GM12873 (cell line): ENCODE measurements at regions not wholly inside any gene's neighbourhood (a gene's known extent, or its start where the extent isn't known, plus 50 kb on each side); places are given as distances from the start of the nearest gene placed in this dataset.

ENCODE experiments used
- TF ChIP-seq, protein P1 (sequence below): IDR thresholded peaks from 2 replicates; pipeline ENCODE4 v1.5.1; 2012; ENCODE audit warnings: low read depth, mild to moderate bottlenecking, moderate library complexity, low read length, control low read depth; ENCODE audit not compliant: insufficient read depth; ENCODE audit errors: missing control alignments

DNA sequence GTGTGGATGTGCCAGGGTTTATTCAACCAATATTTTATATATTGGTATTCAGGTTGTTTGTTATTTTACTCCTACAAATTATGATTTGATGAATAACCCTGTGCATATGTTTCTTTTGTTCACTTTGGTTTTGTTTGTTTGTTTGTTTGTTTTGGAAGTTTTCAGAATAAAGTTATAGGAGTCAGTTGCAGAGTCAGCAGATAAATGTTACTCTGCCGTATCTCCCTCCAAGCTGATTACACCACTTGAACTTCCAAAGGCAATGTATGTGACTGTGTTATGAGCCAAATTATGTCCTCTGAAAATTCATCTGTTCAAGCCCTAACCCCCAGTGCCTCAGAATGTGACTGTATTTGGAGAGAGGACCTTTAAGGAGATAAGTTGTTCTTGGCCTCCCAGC is 497.5 kb downstream of the TNS1 start:
- TF ChIP-seq, protein P1, sequence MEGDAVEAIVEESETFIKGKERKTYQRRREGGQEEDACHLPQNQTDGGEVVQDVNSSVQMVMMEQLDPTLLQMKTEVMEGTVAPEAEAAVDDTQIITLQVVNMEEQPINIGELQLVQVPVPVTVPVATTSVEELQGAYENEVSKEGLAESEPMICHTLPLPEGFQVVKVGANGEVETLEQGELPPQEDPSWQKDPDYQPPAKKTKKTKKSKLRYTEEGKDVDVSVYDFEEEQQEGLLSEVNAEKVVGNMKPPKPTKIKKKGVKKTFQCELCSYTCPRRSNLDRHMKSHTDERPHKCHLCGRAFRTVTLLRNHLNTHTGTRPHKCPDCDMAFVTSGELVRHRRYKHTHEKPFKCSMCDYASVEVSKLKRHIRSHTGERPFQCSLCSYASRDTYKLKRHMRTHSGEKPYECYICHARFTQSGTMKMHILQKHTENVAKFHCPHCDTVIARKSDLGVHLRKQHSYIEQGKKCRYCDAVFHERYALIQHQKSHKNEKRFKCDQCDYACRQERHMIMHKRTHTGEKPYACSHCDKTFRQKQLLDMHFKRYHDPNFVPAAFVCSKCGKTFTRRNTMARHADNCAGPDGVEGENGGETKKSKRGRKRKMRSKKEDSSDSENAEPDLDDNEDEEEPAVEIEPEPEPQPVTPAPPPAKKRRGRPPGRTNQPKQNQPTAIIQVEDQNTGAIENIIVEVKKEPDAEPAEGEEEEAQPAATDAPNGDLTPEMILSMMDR, result no peak

DNA sequence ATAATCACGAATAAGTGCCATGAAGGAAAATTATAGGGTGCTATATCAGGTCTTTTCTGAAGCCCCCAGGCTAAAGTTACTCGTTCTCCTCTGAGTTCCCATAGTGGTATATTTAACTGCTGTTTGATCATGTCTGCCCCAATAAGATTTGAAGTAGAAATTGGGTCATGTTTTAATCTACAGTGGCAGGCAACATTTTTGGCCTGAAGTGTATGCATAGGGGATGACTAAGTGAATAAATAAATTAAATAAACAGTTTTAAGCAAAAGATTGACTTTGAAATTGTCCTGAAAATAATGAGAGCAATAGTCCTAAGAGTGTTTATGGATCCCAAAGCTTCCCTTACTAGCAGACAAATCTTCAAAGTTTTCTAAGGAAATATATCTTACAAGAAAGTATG is 500.9 kb downstream of the TNS1 start:
- TF ChIP-seq, protein P1, result no peak

DNA sequence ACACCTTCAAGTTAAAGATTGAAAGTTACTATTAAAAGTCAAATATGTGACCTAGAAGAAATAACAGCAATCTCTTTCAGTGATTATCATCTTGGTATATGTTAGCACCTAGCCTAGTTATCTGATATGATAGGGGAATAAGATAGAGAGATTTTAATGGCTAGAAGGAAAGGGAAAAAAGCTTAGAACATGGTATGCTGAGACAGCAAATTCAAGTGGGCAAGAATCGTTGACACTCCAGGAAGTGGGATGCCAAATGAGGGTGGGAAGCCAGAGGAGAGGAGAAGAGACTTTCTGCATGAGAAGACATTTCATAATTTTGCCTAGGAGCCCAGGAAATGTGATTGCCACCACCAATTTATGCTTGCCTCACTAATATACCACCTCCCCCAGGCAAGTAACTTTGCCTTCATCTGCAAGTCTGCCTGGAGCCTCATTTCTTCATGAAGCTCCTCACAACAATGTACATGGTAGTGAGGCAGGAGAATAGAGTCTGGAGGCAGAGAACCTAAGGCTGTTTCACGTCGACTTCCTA is 504.9 kb downstream of the TNS1 start:
- TF ChIP-seq, protein P1, result no peak

DNA sequence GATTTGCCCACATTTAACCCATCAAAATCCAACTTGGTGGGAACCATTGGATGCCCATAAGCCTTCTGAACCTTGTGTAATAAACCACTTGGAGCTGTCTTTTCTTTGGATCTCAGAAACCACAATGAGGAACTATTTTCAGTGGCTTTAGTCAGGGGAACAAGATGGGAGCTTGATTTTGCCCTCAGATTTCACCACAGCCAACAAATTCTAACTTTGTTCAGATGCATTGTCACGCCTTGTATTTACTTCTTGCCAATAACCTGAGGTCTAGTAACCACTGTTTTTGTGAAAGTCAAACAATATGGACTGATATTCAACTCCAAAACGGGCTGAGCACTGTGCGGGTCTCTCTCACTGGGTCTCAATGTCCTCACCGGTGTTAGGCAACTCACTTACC is 508.2 kb downstream of the TNS1 start:
- TF ChIP-seq, protein P1, result no peak

DNA sequence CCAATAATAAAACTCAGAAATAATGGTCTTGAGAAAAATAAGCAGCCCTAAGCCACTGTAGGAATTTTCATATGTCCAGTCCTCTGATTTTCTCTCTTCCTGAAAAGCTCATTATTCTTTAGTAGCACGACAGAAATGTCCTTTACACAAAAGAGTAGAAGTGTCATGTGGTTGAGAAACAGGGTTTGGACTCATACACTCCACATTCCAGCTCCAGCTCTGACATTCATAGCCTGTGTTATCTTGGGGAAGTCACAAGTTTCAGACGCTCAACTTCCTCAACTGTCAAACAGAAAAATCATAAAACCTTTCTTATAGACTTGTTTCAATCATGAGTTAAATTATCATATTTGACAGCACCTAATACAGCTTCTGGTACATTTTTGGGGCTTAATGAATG is 511.5 kb downstream of the TNS1 start:
- TF ChIP-seq, protein P1, result no peak

DNA sequence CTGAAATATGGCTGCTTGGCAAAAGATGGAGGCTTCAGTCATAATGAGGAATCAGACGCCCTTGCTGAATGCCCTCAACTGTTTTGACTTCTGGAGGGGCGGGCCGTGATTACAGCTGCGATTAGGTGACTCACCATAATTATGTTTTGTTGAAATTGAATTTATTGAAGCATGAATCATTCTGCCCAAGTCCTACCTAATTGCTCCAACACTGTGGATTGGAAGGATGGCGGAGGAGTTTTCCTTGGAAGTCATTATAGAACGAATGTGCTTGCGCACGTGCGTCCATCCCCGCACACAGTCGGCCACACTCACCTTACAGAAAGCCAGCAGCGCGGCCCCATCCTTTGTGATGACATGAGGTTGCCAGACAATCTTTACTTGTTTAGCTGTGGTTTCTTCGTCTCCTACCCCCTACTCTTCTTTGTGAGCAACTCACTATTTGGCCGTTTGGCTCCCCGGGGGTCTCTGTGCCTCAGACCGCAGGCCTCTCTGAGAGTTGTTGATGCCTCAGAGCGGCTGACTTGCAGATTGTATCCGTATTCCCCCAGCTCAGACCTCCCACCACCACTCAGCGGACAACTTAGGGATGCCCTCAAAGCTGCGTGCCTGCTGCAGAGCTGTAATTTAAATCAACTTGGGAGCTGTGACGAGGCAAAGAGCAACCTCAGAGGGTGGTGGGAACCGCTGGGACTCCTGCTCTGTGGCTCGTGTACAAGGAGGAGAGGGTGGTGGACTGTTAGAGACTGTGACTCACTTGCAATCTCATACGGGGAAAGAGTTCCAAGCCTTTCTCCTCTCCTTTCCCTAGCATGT is 513.4 kb downstream of the TNS1 start:
- TF ChIP-seq, protein P1, result no peak

DNA sequence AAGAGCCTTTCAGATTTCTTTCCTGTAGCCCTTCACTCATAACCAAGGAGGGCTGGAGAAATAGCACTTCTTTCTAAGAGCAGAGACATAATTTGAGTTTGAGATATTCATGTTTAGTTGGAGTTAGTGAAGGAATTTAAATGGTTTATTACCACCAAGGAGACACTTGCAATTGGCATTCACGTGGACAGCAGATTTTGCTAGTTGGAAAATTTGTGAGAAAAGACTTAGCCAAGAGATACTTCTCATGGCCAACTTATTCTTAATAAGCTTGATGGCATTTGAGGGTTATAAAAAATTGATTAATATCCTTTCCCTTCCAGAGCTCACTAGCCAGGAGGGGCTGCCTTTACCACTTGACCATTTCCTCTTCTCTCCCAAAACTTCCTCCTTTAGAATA is 518.7 kb downstream of the TNS1 start:
- TF ChIP-seq, protein P1, result no peak
